ENCODE measurements at regions not wholly inside any gene's neighbourhood (a gene's known extent, or its start where the extent isn't known, plus 50 kb on each side); places are given as distances from the start of the nearest gene placed in this dataset.

GRCh38 chr17:71601894-71602504 lies 518.8 kb upstream of the SOX9 start:
- Histone ChIP-seq H3K4me3 (ENCODE audit: low read depth in 2 of 2, low read length in 2 of 2) (no peak overlapping the region), H3K9me3 (ENCODE audit: control insufficient read depth, insufficient read depth, low read depth, low read length) (no peaks in the 10 kb centered on the region), H3K27me3 (ENCODE audit: control insufficient read depth, insufficient read depth, low read length) (no peaks in the 10 kb centered on the region), H3K36me3 (ENCODE audit: control insufficient read depth, insufficient read depth, low read length) (no peaks in the 10 kb centered on the region), H3K4me1 (ENCODE audit: control insufficient read depth, insufficient read depth, low read length) (no peaks in the 10 kb centered on the region), H3K27ac (ENCODE audit: low read length) (no peak overlapping the region)
- DNase-seq (ENCODE audit: low read depth, low spot score) (no peak), ATAC-seq (no peak)
- ChIA-PET POLR2A (no interaction called here), CTCF (no interaction called here)
- intact Hi-C loops (cut with micrococcal nuclease; ENCODE audit: unreplicated experiment) (no loop called here), in situ Hi-C loops (cut with HindIII; ENCODE audit: low pct_unique_long_range_greater_than_20kb, low sequenced_read_pairs) (no loop called here)
- BruUV-seq (replicated peaks) = no TSS peak
- TF ChIP-seq POLR2AphosphoS5 (IDR thresholded peaks at IDR 0.05; ENCODE audit: low read depth, low read length) (no peak), SIN3A (IDR thresholded peaks at IDR 0.05; ENCODE audit: borderline replicate concordance, insufficient read depth, low read depth, low read length) (no peak), CTCF (IDR thresholded peaks at IDR 0.05) (no peak), REST (IDR thresholded peaks at IDR 0.05; ENCODE audit: insufficient read depth in 1 of 2, low read depth in 2 of 2, low read length in 1 of 2) (no peak), TCF7L2 (IDR thresholded peaks at IDR 0.05; ENCODE audit: low read depth, low read length) (no peak)

- intact Hi-C loops (cut with micrococcal nuclease; ENCODE audit: unreplicated experiment) = no loop called here
- no peak overlapping the region for H3K27ac ChIP-seq (ENCODE audit: low read length)
- in situ Hi-C loops (cut with HindIII; ENCODE audit: low pct_unique_long_range_greater_than_20kb, low sequenced_read_pairs) = no loop called here
- H3K36me3 ChIP-seq (ENCODE audit: control insufficient read depth, insufficient read depth, low read length) = no peaks in the 10 kb centered on the region
- DNase-seq (ENCODE audit: low read depth, low spot score) (no peak), ATAC-seq (no peak)
- BruUV-seq (replicated peaks) = no TSS peak
- TF ChIP-seq REST (IDR thresholded peaks at IDR 0.05; ENCODE audit: insufficient read depth in 1 of 2, low read depth in 2 of 2, low read length in 1 of 2) = no peak
- TF ChIP-seq POLR2AphosphoS5 (IDR thresholded peaks at IDR 0.05; ENCODE audit: low read depth, low read length) = no peak
- TF ChIP-seq CTCF (IDR thresholded peaks at IDR 0.05) = no peak
- no peak for TF ChIP-seq TCF7L2 (IDR thresholded peaks at IDR 0.05; ENCODE audit: low read depth, low read length)
- TF ChIP-seq SIN3A (IDR thresholded peaks at IDR 0.05; ENCODE audit: borderline replicate concordance, insufficient read depth, low read depth, low read length) = no peak
- no peaks in the 10 kb centered on the region for H3K27me3 ChIP-seq (ENCODE audit: control insufficient read depth, insufficient read depth, low read length)
- no peak overlapping the region for H3K4me3 ChIP-seq (ENCODE audit: low read depth in 2 of 2, low read length in 2 of 2)
- CTCF ChIA-PET = no interaction called here
- POLR2A ChIA-PET = no interaction called here
- no peaks in the 10 kb centered on the region for H3K9me3 ChIP-seq (ENCODE audit: control insufficient read depth, insufficient read depth, low read depth, low read length)
- H3K4me1 ChIP-seq (ENCODE audit: control insufficient read depth, insufficient read depth, low read length) = no peaks in the 10 kb centered on the region
These were observed 506.8 kb upstream of the SOX9 start for GRCh38 chr17:71613996-71614395.

Data from Panc1 (cell line).